ENCODE measurements at regions not wholly inside any gene's neighbourhood (a gene's known extent, or its start where the extent isn't known, plus 50 kb on each side); places are given as distances from the start of the nearest gene placed in this dataset.

GRCh38 chr21:35705888-35706287, 354.4 kb downstream of the SETD4 start:
- Mint-ChIP-seq H3K4me1 (ENCODE audit: low read depth, unreplicated experiment) (no peaks in the 10 kb centered on the region), H3K9me3 (ENCODE audit: unreplicated experiment) (peaks cover 1% of the 10 kb centered on the region), H3K27me3 (ENCODE audit: unreplicated experiment) (no peaks in the 10 kb centered on the region), H3K4me3 (ENCODE audit: unreplicated experiment) (no peak overlapping the region), H3K36me3 (ENCODE audit: unreplicated experiment) (no peaks in the 10 kb centered on the region), H3K27ac (ENCODE audit: unreplicated experiment) (no peak overlapping the region)
- no peak for TF ChIP-seq CTCF (IDR thresholded peaks at IDR 0.05; ENCODE audit: partially characterized antibody, unreplicated experiment)
- DNase-seq = no peak

- no peak overlapping the region for H3K27ac Mint-ChIP-seq (ENCODE audit: unreplicated experiment)
- DNase-seq = no peak
- no peaks in the 10 kb centered on the region for H3K36me3 Mint-ChIP-seq (ENCODE audit: unreplicated experiment)
- no peaks in the 10 kb centered on the region for H3K27me3 Mint-ChIP-seq (ENCODE audit: unreplicated experiment)
- H3K9me3 Mint-ChIP-seq (ENCODE audit: unreplicated experiment) = peaks cover 1% of the 10 kb centered on the region
- no peaks in the 10 kb centered on the region for H3K4me1 Mint-ChIP-seq (ENCODE audit: low read depth, unreplicated experiment)
- no peak for TF ChIP-seq CTCF (IDR thresholded peaks at IDR 0.05; ENCODE audit: partially characterized antibody, unreplicated experiment)
- no peak overlapping the region for H3K4me3 Mint-ChIP-seq (ENCODE audit: unreplicated experiment)
Observed at GRCh38 chr21:35705237-35705887, 355.0 kb downstream of the SETD4 start.

- Mint-ChIP-seq H3K27ac (ENCODE audit: unreplicated experiment) (no peak overlapping the region), H3K9me3 (ENCODE audit: unreplicated experiment) (no peaks in the 10 kb centered on the region), H3K27me3 (ENCODE audit: unreplicated experiment) (no peaks in the 10 kb centered on the region), H3K36me3 (ENCODE audit: unreplicated experiment) (no peaks in the 10 kb centered on the region), H3K4me3 (ENCODE audit: unreplicated experiment) (no peak overlapping the region), H3K4me1 (ENCODE audit: low read depth, unreplicated experiment) (no peaks in the 10 kb centered on the region)
- no peak for TF ChIP-seq CTCF (IDR thresholded peaks at IDR 0.05; ENCODE audit: partially characterized antibody, unreplicated experiment)
- no peak for DNase-seq
Observed at GRCh38 chr21:35703704-35704103, 356.6 kb downstream of the SETD4 start.

GRCh38 chr21:35699361-35699760, 361.0 kb downstream of the SETD4 start:
- no peak overlapping the region for H3K27ac Mint-ChIP-seq (ENCODE audit: unreplicated experiment)
- DNase-seq = no peak
- no peak for TF ChIP-seq CTCF (IDR thresholded peaks at IDR 0.05; ENCODE audit: partially characterized antibody, unreplicated experiment)
- H3K4me3 Mint-ChIP-seq (ENCODE audit: unreplicated experiment) = no peak overlapping the region
- no peaks in the 10 kb centered on the region for H3K36me3 Mint-ChIP-seq (ENCODE audit: unreplicated experiment)
- no peaks in the 10 kb centered on the region for H3K4me1 Mint-ChIP-seq (ENCODE audit: low read depth, unreplicated experiment)
- no peaks in the 10 kb centered on the region for H3K27me3 Mint-ChIP-seq (ENCODE audit: unreplicated experiment)
- H3K9me3 Mint-ChIP-seq (ENCODE audit: unreplicated experiment) = no peaks in the 10 kb centered on the region

- TF ChIP-seq CTCF (IDR thresholded peaks at IDR 0.05; ENCODE audit: partially characterized antibody, unreplicated experiment) = no peak
- no peak overlapping the region for H3K4me3 Mint-ChIP-seq (ENCODE audit: unreplicated experiment)
- DNase-seq = no peak
- no peaks in the 10 kb centered on the region for H3K9me3 Mint-ChIP-seq (ENCODE audit: unreplicated experiment)
- H3K4me1 Mint-ChIP-seq (ENCODE audit: low read depth, unreplicated experiment) = no peaks in the 10 kb centered on the region
- no peaks in the 10 kb centered on the region for H3K27me3 Mint-ChIP-seq (ENCODE audit: unreplicated experiment)
- H3K27ac Mint-ChIP-seq (ENCODE audit: unreplicated experiment) = no peak overlapping the region
- no peaks in the 10 kb centered on the region for H3K36me3 Mint-ChIP-seq (ENCODE audit: unreplicated experiment)
Observed at GRCh38 chr21:35697321-35697808, 363.0 kb downstream of the SETD4 start.
